Uterus (tissue), 3 donors: ENCODE measurements at regions not wholly inside any gene's neighbourhood (a gene's known extent, or its start where the extent isn't known, plus 50 kb on each side); places are given as distances from the start of the nearest gene placed in this dataset.
A peak's percentile ranks its signal among the peaks of the same experiment; 100 is the strongest.

ENCODE experiments used
- DNase-seq, 2 donors: peaks; one replicate each; pipeline ENCODE4 v3.0.0-alpha.2; 2019 to 2020
- H3K27ac ChIP-seq, 2 donors: fragments of 200-600 bp; sonication (generic); 1 replicate in 1 of 2; 2 replicates in 1 of 2; pipeline ENCODE4 v1.5.1; 2016 to 2018
- H3K27me3 ChIP-seq, 2 donors: fragments of 200-600 bp; sonication (generic); one replicate each; pipeline ENCODE4 v1.5.1; 2018 to 2019; ENCODE audit warnings: control low read depth in 1 of 2
- H3K36me3 ChIP-seq, 2 donors: fragments of 200-600 bp; sonication (generic); one replicate each; pipeline ENCODE4 v1.5.1; 2019; ENCODE audit warnings: control low read depth in 1 of 2
- H3K4me1 ChIP-seq, 2 donors: fragments of 200-600 bp; sonication (generic); one replicate each; pipeline ENCODE4 v1.5.1; 2018 to 2019; ENCODE audit warnings: control low read depth in 1 of 2
- H3K4me3 ChIP-seq, 2 donors: fragments of 200-600 bp; sonication (generic); 1 replicate in 1 of 2; 2 replicates in 1 of 2; pipeline ENCODE4 v1.5.1; 2018 to 2019; ENCODE audit warnings: mild to moderate bottlenecking in 1 of 2
- H3K9me3 ChIP-seq, 2 donors: fragments of 200-600 bp; sonication (generic); one replicate each; pipeline ENCODE4 v1.5.1; 2019; ENCODE audit warnings: control low read depth in 1 of 2
- POLR2A ChIP-seq, 2 donors: fragments of 450-650 bp; IDR thresholded peaks; one replicate each; pipeline ENCODE4 v1.6.1; 2016; ENCODE audit warnings: antibody characterized with exemption in 2 of 2, mild to moderate bottlenecking in 1 of 2, moderate library complexity in 1 of 2
- intact Hi-C: fragments of 100-400 bp; cut with DNase I; formaldehyde crosslinking; loops from one replicate; pipeline ENCODE4 v1.15.1; 2023; ENCODE audit warnings: low total_unique reads
- TF ChIP-seq, protein P1 (sequence below), 4 experiments: fragments of 200-600 bp in 2 of 4; fragments of 450-650 bp in 2 of 4; sonication (generic) in 2 of 4; IDR thresholded peaks; one replicate each; pipeline ENCODE4 v1.5.1; 2016 to 2019; ENCODE audit warnings: antibody characterized with exemption in 4 of 4, mild to moderate bottlenecking in 2 of 4, moderate library complexity in 1 of 4
- donor health status: DM: yes; HTN: yes; CAD: no.

DNA sequence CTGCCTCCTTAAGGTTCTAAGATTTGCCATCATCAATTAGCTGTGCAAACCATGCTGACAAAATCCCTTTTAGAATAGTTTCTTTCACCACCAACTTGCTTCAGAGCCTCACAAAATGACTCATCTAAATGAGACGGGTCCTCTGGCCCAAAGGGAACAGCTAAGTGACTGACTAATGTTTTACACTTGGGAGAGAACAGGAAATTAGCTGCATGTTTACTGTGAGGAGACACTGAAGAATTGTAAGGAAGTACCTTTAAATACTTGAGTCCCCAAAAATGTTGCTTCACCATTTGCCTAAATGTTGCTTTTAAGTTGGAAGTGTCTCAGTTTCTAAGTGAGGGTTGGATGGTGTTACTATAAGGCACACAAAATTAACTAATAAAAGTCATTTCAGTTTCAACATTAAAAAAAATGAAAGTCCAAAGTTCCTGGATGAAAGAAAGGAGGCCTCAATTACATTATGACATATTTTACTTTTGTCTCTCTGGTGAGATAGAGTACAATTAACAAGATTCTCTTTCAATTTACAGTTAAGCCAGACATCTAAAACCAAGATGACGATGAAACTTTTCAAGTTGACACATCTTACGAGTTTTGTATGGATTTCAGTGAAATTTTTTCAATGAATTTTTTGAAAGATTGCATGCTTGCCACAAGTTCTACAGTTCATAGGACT, 229.1 kb upstream of the FN1 start:
- Histone ChIP-seq H3K27ac (no peak overlapping the region), H3K36me3 (no peaks in the 10 kb centered on the region), H3K4me1 (no peaks in the 10 kb centered on the region), H3K27me3 (no peaks in the 10 kb centered on the region), H3K4me3 (no peak overlapping the region), H3K9me3 (no peaks in the 10 kb centered on the region)
- DNase-seq = no peak
- TF ChIP-seq POLR2A (IDR thresholded peaks at IDR 0.05) = no peak
- TF ChIP-seq, protein P1, sequence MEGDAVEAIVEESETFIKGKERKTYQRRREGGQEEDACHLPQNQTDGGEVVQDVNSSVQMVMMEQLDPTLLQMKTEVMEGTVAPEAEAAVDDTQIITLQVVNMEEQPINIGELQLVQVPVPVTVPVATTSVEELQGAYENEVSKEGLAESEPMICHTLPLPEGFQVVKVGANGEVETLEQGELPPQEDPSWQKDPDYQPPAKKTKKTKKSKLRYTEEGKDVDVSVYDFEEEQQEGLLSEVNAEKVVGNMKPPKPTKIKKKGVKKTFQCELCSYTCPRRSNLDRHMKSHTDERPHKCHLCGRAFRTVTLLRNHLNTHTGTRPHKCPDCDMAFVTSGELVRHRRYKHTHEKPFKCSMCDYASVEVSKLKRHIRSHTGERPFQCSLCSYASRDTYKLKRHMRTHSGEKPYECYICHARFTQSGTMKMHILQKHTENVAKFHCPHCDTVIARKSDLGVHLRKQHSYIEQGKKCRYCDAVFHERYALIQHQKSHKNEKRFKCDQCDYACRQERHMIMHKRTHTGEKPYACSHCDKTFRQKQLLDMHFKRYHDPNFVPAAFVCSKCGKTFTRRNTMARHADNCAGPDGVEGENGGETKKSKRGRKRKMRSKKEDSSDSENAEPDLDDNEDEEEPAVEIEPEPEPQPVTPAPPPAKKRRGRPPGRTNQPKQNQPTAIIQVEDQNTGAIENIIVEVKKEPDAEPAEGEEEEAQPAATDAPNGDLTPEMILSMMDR (IDR thresholded peaks at IDR 0.05) = no peak
- intact Hi-C loops = no loop called here

DNA sequence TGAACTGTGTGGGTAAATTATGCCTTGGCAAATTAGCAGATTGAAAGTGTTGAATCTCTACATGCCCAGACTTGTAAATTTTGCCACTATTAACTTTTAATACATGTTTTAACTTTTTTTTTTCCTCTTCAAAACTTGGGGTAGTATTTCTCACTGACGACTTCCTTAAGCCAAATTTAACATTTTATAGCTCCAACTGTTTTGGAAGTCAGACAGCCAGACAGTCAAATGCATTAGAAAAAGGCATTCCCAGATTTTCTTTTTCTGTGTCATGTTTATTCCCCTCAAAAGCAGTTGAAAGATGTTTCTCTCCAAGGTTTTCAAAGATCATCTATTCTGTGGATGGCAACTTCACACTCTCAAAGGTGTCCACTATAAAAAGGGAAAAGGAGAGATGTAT, 226.8 kb upstream of the FN1 start:
- no peaks in the 10 kb centered on the region for H3K27me3 ChIP-seq
- TF ChIP-seq, protein P1 (IDR thresholded peaks at IDR 0.05) = no peak
- no peak for TF ChIP-seq POLR2A (IDR thresholded peaks at IDR 0.05)
- H3K4me3 ChIP-seq = no peak overlapping the region
- H3K4me1 ChIP-seq = no peaks in the 10 kb centered on the region
- H3K27ac ChIP-seq = peak overlapping the region; percentile 24
- H3K36me3 ChIP-seq = no peaks in the 10 kb centered on the region
- no peaks in the 10 kb centered on the region for H3K9me3 ChIP-seq
- intact Hi-C loops = no loop called here
- no peak for DNase-seq

DNA sequence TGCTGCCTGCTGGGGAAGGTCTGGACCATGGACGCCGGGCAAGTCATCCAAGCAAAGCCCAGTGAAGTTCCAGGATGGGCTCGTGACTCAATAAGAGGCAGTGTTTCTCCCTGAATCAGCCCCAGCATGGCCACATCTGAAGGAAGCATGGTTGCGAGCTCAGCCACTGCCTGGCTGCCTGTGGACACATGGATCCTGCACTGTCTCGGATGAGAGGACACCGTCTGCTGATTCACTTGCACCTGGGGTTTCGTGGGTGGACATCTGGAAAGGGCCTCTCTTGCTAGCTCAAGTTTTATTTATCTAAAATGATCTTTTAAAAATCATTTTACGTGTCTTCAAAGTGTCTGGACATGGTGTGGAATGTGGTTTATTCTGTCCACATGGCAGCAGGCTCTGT, 224.8 kb upstream of the FN1 start:
- TF ChIP-seq POLR2A (IDR thresholded peaks at IDR 0.05) = no peak
- TF ChIP-seq, protein P1 (IDR thresholded peaks at IDR 0.05) = no peak
- Histone ChIP-seq H3K9me3 (no peaks in the 10 kb centered on the region), H3K4me1 (no peaks in the 10 kb centered on the region), H3K27ac (no peak overlapping the region), H3K4me3 (no peak overlapping the region), H3K27me3 (no peaks in the 10 kb centered on the region), H3K36me3 (no peaks in the 10 kb centered on the region)
- intact Hi-C loops = no loop called here
- DNase-seq = no peak

DNA sequence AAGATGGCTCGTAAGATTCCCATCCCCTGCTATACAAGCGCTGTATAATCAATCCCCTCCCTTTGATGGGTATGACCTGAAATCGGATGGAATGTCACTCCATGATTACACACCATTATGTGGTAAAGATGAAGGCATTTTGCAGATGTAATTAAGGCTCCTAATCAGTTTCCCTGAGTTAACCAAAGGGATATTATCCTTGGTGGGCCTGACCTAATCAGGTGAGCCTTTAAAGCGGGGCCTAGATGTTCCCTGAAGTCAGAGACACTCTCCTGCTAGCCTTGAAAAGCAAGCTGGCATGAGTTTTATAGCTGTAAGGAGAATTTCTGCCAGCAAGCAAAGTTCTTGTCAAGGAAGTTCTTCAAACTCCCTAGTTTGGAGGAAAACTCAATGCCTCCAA, 223.8 kb upstream of the FN1 start:
- DNase-seq = no peak
- no peaks in the 10 kb centered on the region for H3K27me3 ChIP-seq
- no peak overlapping the region for H3K4me3 ChIP-seq
- no peaks in the 10 kb centered on the region for H3K9me3 ChIP-seq
- H3K4me1 ChIP-seq = no peaks in the 10 kb centered on the region
- H3K27ac ChIP-seq = no peak overlapping the region
- TF ChIP-seq POLR2A (IDR thresholded peaks at IDR 0.05) = no peak
- TF ChIP-seq, protein P1 (IDR thresholded peaks at IDR 0.05) = no peak
- intact Hi-C loops = no loop called here
- H3K36me3 ChIP-seq = no peaks in the 10 kb centered on the region

DNA sequence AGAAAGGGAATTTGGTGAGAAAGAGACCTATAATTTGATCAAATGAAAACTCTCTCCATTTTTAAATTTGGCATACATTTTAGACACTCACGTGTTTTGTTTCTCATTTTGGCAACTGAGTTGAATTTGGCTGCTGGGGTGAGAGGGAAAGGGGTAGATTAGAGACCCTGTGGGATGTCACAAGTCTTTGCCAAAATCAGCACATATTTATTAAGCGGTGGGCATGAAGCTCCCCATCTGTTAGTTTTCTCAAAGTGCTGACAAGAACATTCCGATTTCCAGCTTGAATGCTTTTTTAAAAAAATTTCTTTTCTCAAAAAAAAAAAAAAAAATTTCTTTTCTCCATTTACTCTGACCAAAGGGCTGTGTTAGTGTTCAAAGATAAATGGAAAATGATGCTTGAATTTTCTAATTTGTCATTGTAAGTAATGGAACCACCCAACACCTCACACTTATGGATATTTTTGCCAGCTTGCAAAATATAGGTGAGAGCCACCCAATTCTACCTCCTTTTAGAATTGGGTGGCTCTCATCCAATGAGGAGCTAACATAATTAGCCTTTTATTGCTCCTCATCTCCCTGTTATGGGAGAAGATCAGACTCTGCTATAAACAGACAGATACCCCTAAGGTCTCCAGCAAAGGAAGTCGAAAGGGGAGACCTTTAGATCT, 222.9 kb upstream of the FN1 start:
- H3K36me3 ChIP-seq = no peaks in the 10 kb centered on the region
- DNase-seq = no peak
- no peaks in the 10 kb centered on the region for H3K4me1 ChIP-seq
- intact Hi-C loops = no loop called here
- TF ChIP-seq, protein P1 (IDR thresholded peaks at IDR 0.05) = no peak
- no peak for TF ChIP-seq POLR2A (IDR thresholded peaks at IDR 0.05)
- H3K27ac ChIP-seq = peak overlapping the region in 1 of 2 donors; percentile 60
- H3K4me3 ChIP-seq = no peak overlapping the region
- no peaks in the 10 kb centered on the region for H3K27me3 ChIP-seq
- no peaks in the 10 kb centered on the region for H3K9me3 ChIP-seq
